ENCODE measurements at regions not wholly inside any gene's neighbourhood (a gene's known extent, or its start where the extent isn't known, plus 50 kb on each side); places are given as distances from the start of the nearest gene placed in this dataset.
"Not testable (repeated sequence)": the region's sequence is repeated elsewhere in the genome, so short reads cannot be mapped to it uniquely, and the experiment has no call there.

GRCh38 chr6:92979281-92979680 is 440.1 kb downstream of the EPHA7 start:
- Mint-ChIP-seq H3K4me3 (no peak overlapping the region), H3K27me3 (ENCODE audit: low read depth) (no peaks in the 10 kb centered on the region), H3K4me1 (no peaks in the 10 kb centered on the region), H3K9me3 (peaks cover 5% of the 10 kb centered on the region), H3K27ac (no peak overlapping the region), H3K36me3 (ENCODE audit: low read depth) (no peaks in the 10 kb centered on the region)
- no peak for TF ChIP-seq CTCF (IDR thresholded peaks at IDR 0.05; ENCODE audit: unreplicated experiment in 3 of 3)

GRCh38 chr6:92977018-92977417 is 442.3 kb downstream of the EPHA7 start:
- H3K27ac Mint-ChIP-seq, result no peak overlapping the region
- no peaks in the 10 kb centered on the region for H3K9me3 Mint-ChIP-seq
- H3K4me3 Mint-ChIP-seq, result no peak overlapping the region
- TF ChIP-seq CTCF (IDR thresholded peaks at IDR 0.05; ENCODE audit: unreplicated experiment in 3 of 3), result no peak
- H3K36me3 Mint-ChIP-seq (ENCODE audit: low read depth), result no peaks in the 10 kb centered on the region
- H3K27me3 Mint-ChIP-seq (ENCODE audit: low read depth), result no peaks in the 10 kb centered on the region
- no peaks in the 10 kb centered on the region for H3K4me1 Mint-ChIP-seq

GRCh38 chr6:92967362-92967761 is 452.0 kb downstream of the EPHA7 start:
- H3K27me3 Mint-ChIP-seq (ENCODE audit: low read depth), result no peaks in the 10 kb centered on the region
- H3K36me3 Mint-ChIP-seq (ENCODE audit: low read depth), result no peaks in the 10 kb centered on the region
- no peaks in the 10 kb centered on the region for H3K4me1 Mint-ChIP-seq
- no peak overlapping the region for H3K27ac Mint-ChIP-seq
- TF ChIP-seq CTCF (IDR thresholded peaks at IDR 0.05; ENCODE audit: unreplicated experiment in 3 of 3), result no peak
- no peaks in the 10 kb centered on the region for H3K9me3 Mint-ChIP-seq
- no peak overlapping the region for H3K4me3 Mint-ChIP-seq

GRCh38 chr6:92962846-92963245 is 456.5 kb downstream of the EPHA7 start:
- Mint-ChIP-seq H3K4me3 (no peak overlapping the region), H3K36me3 (ENCODE audit: low read depth) (peaks cover 10% of the 10 kb centered on the region), H3K27ac (no peak overlapping the region), H3K9me3 (peaks cover 15% of the 10 kb centered on the region), H3K4me1 (no peaks in the 10 kb centered on the region), H3K27me3 (ENCODE audit: low read depth) (no peaks in the 10 kb centered on the region)
- TF ChIP-seq CTCF (IDR thresholded peaks at IDR 0.05; ENCODE audit: unreplicated experiment in 3 of 3), result no peak

- H3K27ac Mint-ChIP-seq, result not testable (repeated sequence)
Measured at GRCh38 chr6:92952111-92952510, 467.2 kb downstream of the EPHA7 start.

GRCh38 chr6:92945799-92946198 is 473.6 kb downstream of the EPHA7 start:
- Mint-ChIP-seq H3K9me3 (no peaks in the 10 kb centered on the region), H3K27ac (no peak overlapping the region), H3K27me3 (ENCODE audit: low read depth) (no peaks in the 10 kb centered on the region), H3K4me3 (no peak overlapping the region), H3K4me1 (no peaks in the 10 kb centered on the region), H3K36me3 (ENCODE audit: low read depth) (no peaks in the 10 kb centered on the region)
- no peak for TF ChIP-seq CTCF (IDR thresholded peaks at IDR 0.05; ENCODE audit: unreplicated experiment in 3 of 3)

More at GRCh38 chr6:92952111-92952510, 467.2 kb downstream of the EPHA7 start:
- H3K4me3 Mint-ChIP-seq; H3K36me3 Mint-ChIP-seq (ENCODE audit: low read depth); H3K4me1 Mint-ChIP-seq; H3K27me3 Mint-ChIP-seq (ENCODE audit: low read depth): not testable (repeated sequence)
- peaks cover 23% of the 10 kb centered on the region for H3K9me3 Mint-ChIP-seq

Data from nephron (organoid).